Neural crest cell (in vitro differentiated cells): ENCODE measurements at regions not wholly inside any gene's neighbourhood (a gene's known extent, or its start where the extent isn't known, plus 50 kb on each side); places are given as distances from the start of the nearest gene placed in this dataset.

ENCODE experiments used
- DNase-seq: peaks from one replicate; pipeline ENCODE4 v3.0.0; 2021; ENCODE audit warnings: low read depth, mixed read lengths, low spot score
- H3K27ac Mint-ChIP-seq: one replicate; pipeline ENCODE4 v1.8.0; 2021; ENCODE audit warnings: mild to moderate bottlenecking, mixed read lengths; ENCODE audit not compliant: unreplicated experiment
- H3K27me3 Mint-ChIP-seq: 2 replicates; pipeline ENCODE4 v1.8.0; 2021; ENCODE audit warnings: low read depth, mild to moderate bottlenecking, mixed read lengths
- H3K36me3 Mint-ChIP-seq: 2 replicates; pipeline ENCODE4 v1.8.0; 2021; ENCODE audit warnings: low read depth, mild to moderate bottlenecking, mixed read lengths
- H3K4me1 Mint-ChIP-seq: 2 replicates; pipeline ENCODE4 v1.8.0; 2021; ENCODE audit warnings: mixed read lengths
- H3K4me3 Mint-ChIP-seq: one replicate; pipeline ENCODE4 v1.8.0; 2021; ENCODE audit warnings: mild to moderate bottlenecking, mixed read lengths
- H3K9me3 Mint-ChIP-seq: 2 replicates; pipeline ENCODE4 v1.8.0; 2021; ENCODE audit warnings: mixed read lengths
- TF ChIP-seq, protein P1 (sequence below): fragments of 200-600 bp; sonication (generic); conservative IDR thresholded peaks from 2 replicates; pipeline ENCODE4 v1.5.0; 2021; ENCODE audit warnings: antibody characterized with exemption, mild to moderate bottlenecking

DNA sequence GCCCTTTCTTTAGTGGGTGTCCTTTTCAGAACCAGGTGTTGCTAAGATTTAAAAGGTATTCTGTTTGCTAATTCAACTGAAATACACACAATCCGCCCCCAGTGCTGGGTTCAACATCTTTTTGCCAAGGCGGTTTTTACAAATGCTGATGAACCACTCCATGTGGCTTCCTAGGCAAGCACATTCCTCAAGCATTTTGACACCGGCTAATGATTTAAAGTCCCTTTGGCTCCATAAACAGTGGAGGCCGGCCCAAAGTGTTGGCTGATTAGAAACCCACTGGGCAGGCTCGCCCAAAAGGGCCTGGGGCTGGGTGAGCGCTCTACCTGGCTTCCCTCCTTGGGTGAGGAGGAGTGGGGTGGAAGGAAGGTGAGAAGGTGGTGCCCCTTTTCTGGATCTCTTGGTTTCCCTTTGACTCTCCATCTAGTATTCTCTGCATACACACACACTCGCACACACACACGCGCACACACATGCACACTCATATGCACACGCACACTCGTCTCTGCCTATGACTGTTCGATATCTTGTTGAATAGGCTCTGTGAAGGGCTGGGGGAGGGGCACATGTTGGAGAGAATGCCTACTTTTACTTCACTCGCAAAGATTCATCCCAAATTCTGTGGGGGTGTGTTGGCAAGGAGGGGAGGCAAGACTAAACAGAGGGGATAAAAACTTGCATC is 66.7 kb upstream of the ARMC2 start:
- TF ChIP-seq, protein P1, sequence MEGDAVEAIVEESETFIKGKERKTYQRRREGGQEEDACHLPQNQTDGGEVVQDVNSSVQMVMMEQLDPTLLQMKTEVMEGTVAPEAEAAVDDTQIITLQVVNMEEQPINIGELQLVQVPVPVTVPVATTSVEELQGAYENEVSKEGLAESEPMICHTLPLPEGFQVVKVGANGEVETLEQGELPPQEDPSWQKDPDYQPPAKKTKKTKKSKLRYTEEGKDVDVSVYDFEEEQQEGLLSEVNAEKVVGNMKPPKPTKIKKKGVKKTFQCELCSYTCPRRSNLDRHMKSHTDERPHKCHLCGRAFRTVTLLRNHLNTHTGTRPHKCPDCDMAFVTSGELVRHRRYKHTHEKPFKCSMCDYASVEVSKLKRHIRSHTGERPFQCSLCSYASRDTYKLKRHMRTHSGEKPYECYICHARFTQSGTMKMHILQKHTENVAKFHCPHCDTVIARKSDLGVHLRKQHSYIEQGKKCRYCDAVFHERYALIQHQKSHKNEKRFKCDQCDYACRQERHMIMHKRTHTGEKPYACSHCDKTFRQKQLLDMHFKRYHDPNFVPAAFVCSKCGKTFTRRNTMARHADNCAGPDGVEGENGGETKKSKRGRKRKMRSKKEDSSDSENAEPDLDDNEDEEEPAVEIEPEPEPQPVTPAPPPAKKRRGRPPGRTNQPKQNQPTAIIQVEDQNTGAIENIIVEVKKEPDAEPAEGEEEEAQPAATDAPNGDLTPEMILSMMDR, result no peak

DNA sequence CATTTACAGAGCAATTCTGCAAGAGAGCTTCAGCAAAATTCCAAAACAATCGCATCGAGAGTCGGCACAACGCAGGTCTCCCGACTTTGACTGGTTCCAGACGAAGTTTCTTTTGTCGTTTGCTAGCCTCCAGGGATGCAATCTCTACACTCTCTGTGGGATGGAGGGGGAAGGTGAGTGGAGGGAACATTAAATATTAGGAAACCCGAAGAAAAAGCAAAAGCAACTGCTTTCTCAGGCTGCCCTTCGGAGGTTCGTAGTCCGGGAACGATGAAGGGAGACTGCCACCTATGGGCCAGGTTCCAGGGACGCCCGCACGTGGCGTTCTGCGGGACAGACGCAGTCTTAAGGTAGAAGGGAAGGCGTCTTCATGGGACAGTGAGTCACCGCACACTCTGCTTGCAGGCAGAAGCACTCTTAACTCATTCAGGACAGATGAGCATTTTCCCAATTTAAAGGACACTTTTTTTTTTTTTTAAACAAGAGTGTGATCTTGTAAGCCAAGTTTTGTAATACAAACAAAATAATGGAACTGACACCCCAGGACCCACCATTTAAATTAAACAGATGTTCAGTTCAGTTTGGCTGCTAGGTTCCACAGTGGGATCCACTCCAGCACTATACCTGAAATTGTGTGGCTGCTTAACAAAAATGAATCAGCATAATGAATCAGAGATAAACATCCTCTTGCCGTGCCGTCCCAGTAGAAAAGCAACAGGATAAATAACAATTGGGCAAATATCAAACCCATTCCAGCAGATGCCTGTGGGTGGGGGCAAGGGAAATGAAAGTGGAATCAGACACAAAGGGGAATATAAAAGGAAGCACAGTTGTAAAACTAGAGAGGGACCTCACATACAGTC is 65.8 kb upstream of the ARMC2 start:
- H3K27me3 Mint-ChIP-seq, result peaks cover 47% of the 10 kb centered on the region
- H3K27ac Mint-ChIP-seq, result no peak overlapping the region
- TF ChIP-seq, protein P1, result peak; percentile 91
- peak; percentile 66 for DNase-seq
- H3K9me3 Mint-ChIP-seq, result no peaks in the 10 kb centered on the region
- H3K36me3 Mint-ChIP-seq, result no peaks in the 10 kb centered on the region
- H3K4me3 Mint-ChIP-seq, result peak overlapping the region; percentile 87
- peaks cover 14% of the 10 kb centered on the region for H3K4me1 Mint-ChIP-seq

More for the DNA sequence above, 66.7 kb upstream of the ARMC2 start:
- Mint-ChIP-seq H3K27me3 (peaks cover 47% of the 10 kb centered on the region), H3K4me3 (peak overlapping the region; percentile 87), H3K27ac (no peak overlapping the region), H3K4me1 (peaks cover 14% of the 10 kb centered on the region), H3K9me3 (no peaks in the 10 kb centered on the region), H3K36me3 (no peaks in the 10 kb centered on the region)
- no peak for DNase-seq

DNA sequence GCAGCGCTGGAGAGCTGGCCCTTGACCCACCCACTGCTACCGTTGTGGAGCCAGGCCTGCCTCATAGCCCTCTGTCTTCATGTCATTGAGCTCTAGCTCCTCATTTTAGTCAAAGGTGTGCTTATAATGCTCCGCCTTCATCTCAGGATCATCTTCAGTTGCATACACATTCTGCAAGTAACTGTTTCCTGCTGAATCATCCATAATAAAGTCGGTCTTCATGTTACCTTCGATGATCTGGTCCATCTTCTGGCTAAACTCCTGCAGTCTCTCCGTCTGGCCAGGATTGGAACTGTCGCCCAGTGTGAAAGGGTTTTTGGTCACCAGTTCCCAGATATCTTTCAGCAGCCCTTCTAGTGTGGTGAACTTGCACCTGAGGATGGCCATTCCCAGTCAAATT is 62.6 kb upstream of the ARMC2 start:
- H3K4me1 Mint-ChIP-seq, result peaks cover 11% of the 10 kb centered on the region
- TF ChIP-seq, protein P1, result no peak
- DNase-seq, result no peak
- H3K4me3 Mint-ChIP-seq, result no peak overlapping the region
- peaks cover 7% of the 10 kb centered on the region for H3K36me3 Mint-ChIP-seq
- H3K9me3 Mint-ChIP-seq, result peaks cover 14% of the 10 kb centered on the region
- H3K27me3 Mint-ChIP-seq, result peaks cover 33% of the 10 kb centered on the region
- no peak overlapping the region for H3K27ac Mint-ChIP-seq

DNA sequence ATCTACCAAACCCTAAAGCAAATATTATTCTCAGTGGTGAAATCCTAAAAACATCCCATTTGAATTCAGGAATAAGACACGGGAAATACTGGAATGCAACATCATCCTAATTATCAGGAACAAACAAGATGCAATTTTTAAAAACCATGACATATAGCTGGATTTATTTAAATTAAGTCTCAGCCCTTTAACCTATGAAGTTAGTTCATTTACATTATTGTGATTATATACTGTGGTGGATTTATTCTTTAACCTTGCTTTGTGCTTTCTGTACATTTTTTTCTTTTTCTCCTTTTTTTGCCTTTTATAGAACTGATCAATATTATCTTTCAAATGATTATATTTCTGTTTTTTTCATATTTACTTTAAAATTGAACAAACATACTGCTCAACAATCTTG is 59.8 kb upstream of the ARMC2 start:
- no peaks in the 10 kb centered on the region for H3K4me1 Mint-ChIP-seq
- H3K9me3 Mint-ChIP-seq, result peaks cover 14% of the 10 kb centered on the region
- TF ChIP-seq, protein P1, result no peak
- no peak for DNase-seq
- H3K27ac Mint-ChIP-seq, result no peak overlapping the region
- peaks cover 7% of the 10 kb centered on the region for H3K36me3 Mint-ChIP-seq
- peaks cover 9% of the 10 kb centered on the region for H3K27me3 Mint-ChIP-seq
- no peak overlapping the region for H3K4me3 Mint-ChIP-seq

DNA sequence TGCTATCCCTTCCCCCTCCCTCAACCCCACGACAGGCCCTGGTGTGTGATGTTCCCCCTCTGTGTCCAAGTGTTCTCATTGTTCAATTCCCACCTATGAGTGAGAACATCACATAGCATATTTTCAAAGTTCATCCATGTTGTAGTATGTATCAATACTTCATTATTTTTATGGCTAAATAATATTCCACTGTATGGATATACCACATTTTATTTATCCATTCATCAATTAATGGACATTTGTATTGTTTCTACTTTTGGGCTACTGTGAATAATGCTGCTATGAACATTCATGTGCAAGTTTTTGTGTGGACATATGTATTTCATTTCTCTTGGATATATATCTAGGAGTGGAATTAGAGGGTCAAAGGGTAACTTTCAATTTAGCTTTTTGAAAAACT is 58.7 kb upstream of the ARMC2 start:
- TF ChIP-seq, protein P1, result no peak
- H3K9me3 Mint-ChIP-seq, result peaks cover 14% of the 10 kb centered on the region

More for the DNA sequence above, 58.7 kb upstream of the ARMC2 start:
- H3K4me3 Mint-ChIP-seq, result no peak overlapping the region
- H3K27me3 Mint-ChIP-seq, result peaks cover 4% of the 10 kb centered on the region
- DNase-seq, result no peak
- peaks cover 7% of the 10 kb centered on the region for H3K36me3 Mint-ChIP-seq
- H3K27ac Mint-ChIP-seq, result no peak overlapping the region
- H3K4me1 Mint-ChIP-seq, result no peaks in the 10 kb centered on the region
